Endothelial cell of umbilical vein (primary cell): ENCODE measurements at regions not wholly inside any gene's neighbourhood (a gene's known extent, or its start where the extent isn't known, plus 50 kb on each side); places are given as distances from the start of the nearest gene placed in this dataset.

ENCODE experiments used
- CTCF ChIP-seq, 2 donors: IDR thresholded peaks; 1 replicate in 1 of 2; 2 replicates in 1 of 2; pipeline ENCODE4 v1.5.1; 2011; ENCODE audit warnings: low read length in 2 of 2, mild to moderate bottlenecking in 2 of 2, moderate library complexity in 2 of 2, control low read depth in 1 of 2, inconsistent platforms in 1 of 2, low read depth in 1 of 2; ENCODE audit not compliant: insufficient read depth in 1 of 2; ENCODE audit errors: extremely low read depth in 1 of 2
- EZH2 ChIP-seq: IDR thresholded peaks from 2 replicates; pipeline ENCODE4 v1.6.1; 2012; ENCODE audit warnings: borderline replicate concordance, low read depth, mild to moderate bottlenecking, moderate library complexity, low read length, inconsistent platforms; ENCODE audit not compliant: severe bottlenecking
- POLR2A ChIP-seq: IDR thresholded peaks from 2 replicates; pipeline ENCODE4 v1.6.1; 2012; ENCODE audit warnings: low read depth, mild to moderate bottlenecking, control low read depth, low read length

GRCh38 chr9:118558026-118558425 is 811.2 kb downstream of the BRINP1 start:
- no peak for TF ChIP-seq CTCF (IDR thresholded peaks at IDR 0.05; ENCODE audit: extremely low read depth in 1 of 2, insufficient read depth in 1 of 2, low read depth in 1 of 2, low read length in 2 of 2)
- no peak for TF ChIP-seq POLR2A
- no peak for TF ChIP-seq EZH2
